Neuron (in vitro differentiated cells): ENCODE measurements at regions not wholly inside any gene's neighbourhood (a gene's known extent, or its start where the extent isn't known, plus 50 kb on each side); places are given as distances from the start of the nearest gene placed in this dataset.

Experiments
- H2AFZ ChIP-seq: one replicate; pipeline ENCODE4 v1.6.1; 2013; ENCODE audit warnings: low read depth, mild to moderate bottlenecking, inconsistent platforms, low read length, moderate library complexity
- H3K27me3 ChIP-seq: one replicate; pipeline ENCODE4 v1.6.1; 2013; ENCODE audit warnings: low read length; ENCODE audit not compliant: insufficient read depth
- H3K36me3 ChIP-seq: one replicate; pipeline ENCODE4 v1.6.1; 2013; ENCODE audit warnings: low read length; ENCODE audit not compliant: insufficient read depth
- H3K4me1 ChIP-seq: one replicate; pipeline ENCODE4 v1.6.1; 2013; ENCODE audit warnings: low read length; ENCODE audit not compliant: insufficient read depth
- H3K4me3 ChIP-seq: 2 replicates; pipeline ENCODE4 v1.5.1; 2013; ENCODE audit warnings: mild to moderate bottlenecking, low read length, moderate library complexity
- H3K9me3 ChIP-seq: one replicate; pipeline ENCODE4 v1.6.1; 2013; ENCODE audit warnings: low read length

- H3K9me3 ChIP-seq = peaks cover 3% of the 10 kb centered on the region
- no peaks in the 10 kb centered on the region for H3K36me3 ChIP-seq
- no peak overlapping the region for H2AFZ ChIP-seq
- H3K27me3 ChIP-seq = no peaks in the 10 kb centered on the region
- no peaks in the 10 kb centered on the region for H3K4me1 ChIP-seq
- H3K4me3 ChIP-seq = no peak overlapping the region
These were observed 83.8 kb downstream of the AXIN2 start for GRCh38 chr17:65477600-65477999.

GRCh38 chr17:65474660-65475059 is 86.8 kb downstream of the AXIN2 start:
- Histone ChIP-seq H3K9me3 (peaks cover 3% of the 10 kb centered on the region), H3K36me3 (no peaks in the 10 kb centered on the region), H3K4me1 (peaks cover 2% of the 10 kb centered on the region), H2AFZ (no peak overlapping the region), H3K4me3 (no peak overlapping the region), H3K27me3 (no peaks in the 10 kb centered on the region)

- H2AFZ ChIP-seq = no peak overlapping the region
- H3K36me3 ChIP-seq = no peaks in the 10 kb centered on the region
- H3K4me1 ChIP-seq = peaks cover 2% of the 10 kb centered on the region
- no peaks in the 10 kb centered on the region for H3K27me3 ChIP-seq
- no peak overlapping the region for H3K4me3 ChIP-seq
- peaks cover 1% of the 10 kb centered on the region for H3K9me3 ChIP-seq
These were observed 87.5 kb downstream of the AXIN2 start for GRCh38 chr17:65473985-65474384.

- H3K4me1 ChIP-seq = peaks cover 2% of the 10 kb centered on the region
- H2AFZ ChIP-seq = no peak overlapping the region
- H3K27me3 ChIP-seq = no peaks in the 10 kb centered on the region
- H3K9me3 ChIP-seq = no peaks in the 10 kb centered on the region
- no peak overlapping the region for H3K4me3 ChIP-seq
- no peaks in the 10 kb centered on the region for H3K36me3 ChIP-seq
These were observed 88.1 kb downstream of the AXIN2 start for GRCh38 chr17:65473363-65473762.

- Histone ChIP-seq H3K36me3 (no peaks in the 10 kb centered on the region), H2AFZ (no peak overlapping the region), H3K9me3 (no peaks in the 10 kb centered on the region), H3K4me3 (no peak overlapping the region), H3K4me1 (peaks cover 2% of the 10 kb centered on the region), H3K27me3 (no peaks in the 10 kb centered on the region)
These were observed 88.7 kb downstream of the AXIN2 start for GRCh38 chr17:65472666-65473309.

GRCh38 chr17:65470783-65471182 is 90.7 kb downstream of the AXIN2 start:
- Histone ChIP-seq H3K4me1 (peaks cover 21% of the 10 kb centered on the region), H3K9me3 (no peaks in the 10 kb centered on the region), H3K4me3 (no peak overlapping the region), H3K36me3 (no peaks in the 10 kb centered on the region), H3K27me3 (no peaks in the 10 kb centered on the region), H2AFZ (no peak overlapping the region)

GRCh38 chr17:65468321-65468720 is 93.1 kb downstream of the AXIN2 start:
- H2AFZ ChIP-seq = no peak overlapping the region
- H3K4me1 ChIP-seq = peaks cover 28% of the 10 kb centered on the region
- H3K36me3 ChIP-seq = no peaks in the 10 kb centered on the region
- H3K4me3 ChIP-seq = no peak overlapping the region
- H3K9me3 ChIP-seq = no peaks in the 10 kb centered on the region
- H3K27me3 ChIP-seq = no peaks in the 10 kb centered on the region

GRCh38 chr17:65467156-65467555 is 94.3 kb downstream of the AXIN2 start:
- peaks cover 30% of the 10 kb centered on the region for H3K4me1 ChIP-seq
- no peaks in the 10 kb centered on the region for H3K27me3 ChIP-seq
- no peak overlapping the region for H2AFZ ChIP-seq
- no peak overlapping the region for H3K4me3 ChIP-seq
- no peaks in the 10 kb centered on the region for H3K36me3 ChIP-seq
- H3K9me3 ChIP-seq = no peaks in the 10 kb centered on the region

GRCh38 chr17:65466547-65466946 is 94.9 kb downstream of the AXIN2 start:
- H3K4me3 ChIP-seq = no peak overlapping the region
- no peaks in the 10 kb centered on the region for H3K27me3 ChIP-seq
- H3K9me3 ChIP-seq = no peaks in the 10 kb centered on the region
- no peaks in the 10 kb centered on the region for H3K36me3 ChIP-seq
- peaks cover 30% of the 10 kb centered on the region for H3K4me1 ChIP-seq
- H2AFZ ChIP-seq = no peak overlapping the region

GRCh38 chr17:65463242-65463641 is 98.2 kb downstream of the AXIN2 start:
- H3K27me3 ChIP-seq = no peaks in the 10 kb centered on the region
- no peak overlapping the region for H2AFZ ChIP-seq
- H3K9me3 ChIP-seq = no peaks in the 10 kb centered on the region
- H3K36me3 ChIP-seq = no peaks in the 10 kb centered on the region
- H3K4me3 ChIP-seq = no peak overlapping the region
- H3K4me1 ChIP-seq = peaks cover 31% of the 10 kb centered on the region

- Histone ChIP-seq H3K27me3 (no peaks in the 10 kb centered on the region), H3K9me3 (no peaks in the 10 kb centered on the region), H3K4me3 (no peak overlapping the region), H3K4me1 (peaks cover 18% of the 10 kb centered on the region), H3K36me3 (no peaks in the 10 kb centered on the region), H2AFZ (no peak overlapping the region)
These were observed 101.6 kb downstream of the AXIN2 start for GRCh38 chr17:65459677-65460347.

- Histone ChIP-seq H2AFZ (no peak overlapping the region), H3K9me3 (peaks cover under 1% of the 10 kb centered on the region), H3K4me3 (no peak overlapping the region), H3K4me1 (peaks cover 10% of the 10 kb centered on the region), H3K36me3 (no peaks in the 10 kb centered on the region), H3K27me3 (no peaks in the 10 kb centered on the region)
These were observed 103.7 kb downstream of the AXIN2 start for GRCh38 chr17:65457635-65458257.

- no peaks in the 10 kb centered on the region for H3K27me3 ChIP-seq
- H2AFZ ChIP-seq = no peak overlapping the region
- no peak overlapping the region for H3K4me3 ChIP-seq
- no peaks in the 10 kb centered on the region for H3K36me3 ChIP-seq
- peaks cover 10% of the 10 kb centered on the region for H3K4me1 ChIP-seq
- peaks cover 3% of the 10 kb centered on the region for H3K9me3 ChIP-seq
These were observed 104.3 kb downstream of the AXIN2 start for GRCh38 chr17:65457183-65457582.
